ACC112 (cell line): ENCODE measurements at regions not wholly inside any gene's neighbourhood (a gene's known extent, or its start where the extent isn't known, plus 50 kb on each side); places are given as distances from the start of the nearest gene placed in this dataset.

Experiments
- H2AFZ ChIP-seq: fragments of 200-600 bp; sonication (generic); one replicate; pipeline ENCODE4 v1.6.0; 2017; ENCODE audit warnings: antibody characterized with exemption, low read length; ENCODE audit not compliant: unreplicated experiment
- H3K27ac ChIP-seq: fragments of 200-600 bp; sonication (generic); 2 replicates; pipeline ENCODE4 v1.5.1; 2014; ENCODE audit warnings: low read depth, mild to moderate bottlenecking, antibody characterized with exemption, low read length, moderate library complexity
- H3K27me3 ChIP-seq: fragments of 200-600 bp; sonication (generic); 2 replicates; pipeline ENCODE4 v1.6.1; 2014; ENCODE audit warnings: mild to moderate bottlenecking, antibody characterized with exemption, low read length, moderate library complexity, mixed read lengths; ENCODE audit not compliant: insufficient read depth
- H3K36me3 ChIP-seq: fragments of 200-600 bp; sonication (generic); 2 replicates; pipeline ENCODE4 v1.6.1; 2016; ENCODE audit warnings: mild to moderate bottlenecking, antibody characterized with exemption, low read length, moderate library complexity, mixed read lengths; ENCODE audit not compliant: insufficient read depth
- H3K4me1 ChIP-seq: fragments of 200-600 bp; sonication (generic); one replicate; pipeline ENCODE4 v1.6.1; 2016; ENCODE audit warnings: low read length, mixed read lengths; ENCODE audit not compliant: insufficient read depth, unreplicated experiment, control insufficient read depth
- H3K4me3 ChIP-seq: fragments of 200-600 bp; sonication (generic); 2 replicates; pipeline ENCODE4 v1.5.1; 2014; ENCODE audit warnings: mild to moderate bottlenecking, low read depth, low read length
- H3K79me2 ChIP-seq: fragments of 200-600 bp; sonication (generic); one replicate; pipeline ENCODE4 v1.6.0; 2016; ENCODE audit warnings: low read length; ENCODE audit not compliant: control insufficient read depth, unreplicated experiment, insufficient read depth

DNA sequence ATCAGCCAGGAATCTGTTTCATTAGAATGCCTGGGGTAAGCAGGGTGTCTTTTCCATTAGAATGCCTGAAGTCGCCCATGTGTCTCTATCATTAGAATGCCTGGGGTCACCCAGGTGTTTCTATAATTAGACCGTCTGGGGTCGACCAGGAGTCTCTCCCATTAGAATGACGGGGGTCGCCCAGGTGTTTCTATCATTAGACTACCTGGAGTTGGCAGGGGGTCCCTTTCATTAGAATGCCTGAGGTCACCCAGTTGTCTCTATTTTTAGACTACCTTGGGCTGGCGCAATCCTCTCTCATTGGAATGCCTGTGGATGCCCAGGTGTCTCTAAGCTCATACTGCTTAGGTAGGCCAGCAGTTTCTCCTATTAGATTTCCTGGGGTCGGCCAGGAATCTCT lies 1447.6 kb downstream of the UQCRFS1 start:
- Histone ChIP-seq H3K4me3 (no peak overlapping the region), H2AFZ (no peak overlapping the region), H3K27me3 (no peaks in the 10 kb centered on the region), H3K79me2 (no peaks in the 10 kb centered on the region), H3K36me3 (no peaks in the 10 kb centered on the region), H3K4me1 (no peaks in the 10 kb centered on the region), H3K27ac (no peak overlapping the region)

DNA sequence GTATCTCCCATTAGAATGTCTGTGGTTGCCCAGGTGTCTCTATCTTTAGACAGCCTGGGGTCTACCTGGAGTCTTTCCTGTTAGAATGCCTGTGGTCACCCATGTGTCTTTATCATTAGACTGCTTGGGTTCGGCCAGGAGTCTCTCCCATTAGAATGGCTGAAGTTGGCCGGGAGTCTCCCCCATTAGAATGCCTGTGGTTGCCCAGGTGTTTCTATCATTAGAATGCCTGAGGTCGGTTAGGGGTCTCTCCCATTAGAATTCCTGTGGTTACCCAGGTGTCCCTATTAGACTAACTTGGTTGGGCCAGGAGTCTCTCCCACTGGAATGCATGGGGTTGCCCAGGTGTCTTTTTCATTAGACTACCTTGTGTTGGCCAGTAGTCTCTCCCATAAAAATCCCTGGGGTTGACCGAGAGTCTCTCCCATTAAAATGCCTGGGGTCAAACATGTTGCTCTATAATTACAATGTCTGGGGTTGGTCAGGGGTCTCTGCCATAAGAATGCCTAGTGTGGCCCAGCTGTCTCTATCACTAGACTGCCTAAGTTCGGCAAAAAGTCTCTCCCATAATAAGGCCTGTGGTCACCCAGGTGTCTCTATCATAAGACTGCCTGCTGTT lies 1448.7 kb downstream of the UQCRFS1 start:
- H2AFZ ChIP-seq = no peak overlapping the region
- no peaks in the 10 kb centered on the region for H3K36me3 ChIP-seq
- H3K27ac ChIP-seq = no peak overlapping the region
- no peak overlapping the region for H3K4me3 ChIP-seq
- no peaks in the 10 kb centered on the region for H3K4me1 ChIP-seq
- H3K27me3 ChIP-seq = no peaks in the 10 kb centered on the region
- no peaks in the 10 kb centered on the region for H3K79me2 ChIP-seq

DNA sequence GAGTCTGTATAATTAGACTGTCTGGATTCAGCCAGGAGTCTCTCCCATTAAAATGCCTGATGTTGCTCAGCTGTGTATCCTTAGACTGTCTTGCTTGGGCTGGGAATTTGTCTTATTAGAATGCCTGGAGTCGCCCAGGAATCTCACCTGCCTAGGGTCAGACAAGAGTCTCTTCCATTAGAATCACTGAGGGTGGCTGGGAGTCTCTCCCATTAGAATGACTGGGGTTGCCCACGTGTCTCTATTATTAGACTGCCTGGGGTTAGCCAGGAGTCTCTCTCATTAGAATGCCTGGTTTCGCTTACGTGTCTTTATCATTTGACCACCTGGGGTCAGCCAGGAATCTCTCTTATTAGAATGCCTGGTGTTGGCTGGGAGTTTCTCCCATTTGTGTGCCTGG lies 1450.0 kb downstream of the UQCRFS1 start:
- Histone ChIP-seq H3K4me3 (no peak overlapping the region), H3K27me3 (no peaks in the 10 kb centered on the region), H3K36me3 (no peaks in the 10 kb centered on the region), H3K27ac (no peak overlapping the region), H3K79me2 (no peaks in the 10 kb centered on the region), H2AFZ (no peak overlapping the region), H3K4me1 (no peaks in the 10 kb centered on the region)

DNA sequence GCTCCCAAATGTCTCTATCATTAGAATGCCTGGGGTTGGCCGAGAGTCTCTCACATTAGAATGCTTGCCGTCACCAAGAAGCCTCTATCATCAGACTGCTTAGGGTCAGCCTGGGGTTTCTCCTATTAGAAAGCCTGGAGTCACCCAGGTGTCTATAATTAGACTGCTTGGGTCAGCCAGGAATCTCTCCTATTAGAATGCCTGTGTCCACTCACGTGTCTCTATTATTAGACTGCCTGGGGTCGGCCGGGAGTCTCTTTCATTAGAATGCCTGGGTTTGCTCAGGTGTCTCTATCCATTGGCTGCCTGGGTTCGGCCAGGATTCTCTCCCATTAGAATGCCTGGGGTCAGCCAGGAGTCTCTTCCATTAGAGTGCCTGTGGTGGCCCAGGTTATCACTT lies 1453.1 kb downstream of the UQCRFS1 start:
- Histone ChIP-seq H3K27me3 (no peaks in the 10 kb centered on the region), H3K4me1 (no peaks in the 10 kb centered on the region), H3K36me3 (no peaks in the 10 kb centered on the region)

DNA sequence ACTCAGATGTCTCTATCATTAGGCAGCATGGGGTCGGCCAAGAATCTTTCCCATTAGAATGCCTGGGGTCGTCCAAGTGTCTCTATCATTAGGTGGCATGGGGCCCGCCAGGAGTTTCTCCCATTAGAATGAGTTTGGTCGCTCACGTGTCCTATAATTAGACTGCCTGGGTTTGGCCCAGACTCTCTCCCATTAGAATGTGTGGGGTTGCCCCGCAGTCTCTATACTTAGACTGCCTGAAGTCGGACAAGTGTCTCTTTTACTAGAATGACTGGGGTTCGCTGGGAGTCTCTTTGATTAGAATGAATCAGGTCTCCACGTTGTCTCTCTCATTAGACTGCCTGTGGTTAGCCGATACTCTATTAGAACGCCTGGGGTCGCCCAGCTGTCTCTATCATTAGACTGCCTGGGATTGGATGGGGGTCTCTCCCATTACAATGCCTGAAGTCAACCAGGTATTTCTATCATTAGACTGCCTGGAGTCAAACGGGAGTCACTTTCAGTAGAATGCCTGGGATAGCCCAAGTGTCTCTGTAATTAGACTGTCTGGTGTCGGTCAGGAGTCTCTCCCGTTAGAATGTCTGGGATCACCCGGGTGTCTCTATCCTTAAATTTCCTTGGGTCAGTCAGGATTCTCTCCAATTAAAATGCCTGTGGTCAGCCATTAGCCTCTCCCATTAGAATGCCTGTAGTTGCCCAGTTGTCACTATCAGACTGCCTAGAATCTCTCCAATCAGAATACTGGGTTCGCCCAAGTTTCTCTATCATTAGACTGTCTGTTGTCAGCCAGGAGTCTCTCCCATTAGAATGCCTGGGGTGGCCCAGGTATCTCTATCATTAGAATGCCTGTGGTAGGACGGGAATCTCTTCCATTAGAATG lies 1454.1 kb downstream of the UQCRFS1 start:
- Histone ChIP-seq H3K27me3 (no peaks in the 10 kb centered on the region), H3K4me1 (no peaks in the 10 kb centered on the region), H3K79me2 (no peaks in the 10 kb centered on the region), H3K27ac (no peak overlapping the region), H3K36me3 (no peaks in the 10 kb centered on the region), H2AFZ (no peak overlapping the region), H3K4me3 (no peak overlapping the region)

More for the DNA sequence above, 1453.1 kb downstream of the UQCRFS1 start:
- no peak overlapping the region for H2AFZ ChIP-seq
- H3K4me3 ChIP-seq = no peak overlapping the region
- H3K79me2 ChIP-seq = no peaks in the 10 kb centered on the region
- H3K27ac ChIP-seq = no peak overlapping the region

DNA sequence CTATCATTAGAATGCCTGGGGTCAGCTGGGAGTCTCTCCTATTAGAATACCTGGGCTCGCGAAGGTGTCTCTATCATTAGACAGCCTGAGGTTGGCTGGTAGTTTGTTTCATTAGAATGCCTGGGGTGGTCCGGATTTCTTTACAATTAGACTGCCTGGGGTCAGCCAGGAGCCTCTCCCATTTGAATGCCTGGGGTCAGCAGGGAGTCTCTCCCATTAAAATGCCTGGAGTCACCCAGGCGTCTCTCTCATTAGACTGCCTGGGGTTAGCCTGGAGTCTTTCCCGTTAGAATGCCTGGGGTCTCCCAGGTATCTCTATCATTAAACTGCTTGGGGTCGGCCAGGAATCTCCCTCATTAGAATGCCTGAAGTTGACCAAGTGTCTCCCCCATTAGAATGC lies 1458.3 kb downstream of the UQCRFS1 start:
- no peak overlapping the region for H3K4me3 ChIP-seq
- no peaks in the 10 kb centered on the region for H3K27me3 ChIP-seq
- H3K79me2 ChIP-seq = no peaks in the 10 kb centered on the region
- H3K36me3 ChIP-seq = no peaks in the 10 kb centered on the region
- no peak overlapping the region for H2AFZ ChIP-seq
- H3K4me1 ChIP-seq = no peaks in the 10 kb centered on the region
- H3K27ac ChIP-seq = no peak overlapping the region

- H3K27ac ChIP-seq = no peak overlapping the region
- H3K27me3 ChIP-seq = no peaks in the 10 kb centered on the region
- H3K4me3 ChIP-seq = no peak overlapping the region
- H3K4me1 ChIP-seq = no peaks in the 10 kb centered on the region
- no peak overlapping the region for H2AFZ ChIP-seq
- no peaks in the 10 kb centered on the region for H3K36me3 ChIP-seq
- H3K79me2 ChIP-seq = no peaks in the 10 kb centered on the region
Observed at GRCh38 chr19:27753622-27754021, 1459.3 kb downstream of the UQCRFS1 start.

- Histone ChIP-seq H3K36me3 (no peaks in the 10 kb centered on the region), H3K4me3 (no peak overlapping the region), H3K27ac (no peak overlapping the region), H3K79me2 (no peaks in the 10 kb centered on the region), H3K27me3 (no peaks in the 10 kb centered on the region), H2AFZ (no peak overlapping the region), H3K4me1 (no peaks in the 10 kb centered on the region)
Observed at GRCh38 chr19:27752530-27753184, 1460.3 kb downstream of the UQCRFS1 start.

GRCh38 chr19:27751044-27751391 lies 1461.9 kb downstream of the UQCRFS1 start:
- no peak overlapping the region for H2AFZ ChIP-seq
- H3K4me1 ChIP-seq = no peaks in the 10 kb centered on the region
- no peaks in the 10 kb centered on the region for H3K36me3 ChIP-seq
- H3K79me2 ChIP-seq = no peaks in the 10 kb centered on the region
- H3K27me3 ChIP-seq = no peaks in the 10 kb centered on the region
- no peak overlapping the region for H3K27ac ChIP-seq
- no peak overlapping the region for H3K4me3 ChIP-seq

DNA sequence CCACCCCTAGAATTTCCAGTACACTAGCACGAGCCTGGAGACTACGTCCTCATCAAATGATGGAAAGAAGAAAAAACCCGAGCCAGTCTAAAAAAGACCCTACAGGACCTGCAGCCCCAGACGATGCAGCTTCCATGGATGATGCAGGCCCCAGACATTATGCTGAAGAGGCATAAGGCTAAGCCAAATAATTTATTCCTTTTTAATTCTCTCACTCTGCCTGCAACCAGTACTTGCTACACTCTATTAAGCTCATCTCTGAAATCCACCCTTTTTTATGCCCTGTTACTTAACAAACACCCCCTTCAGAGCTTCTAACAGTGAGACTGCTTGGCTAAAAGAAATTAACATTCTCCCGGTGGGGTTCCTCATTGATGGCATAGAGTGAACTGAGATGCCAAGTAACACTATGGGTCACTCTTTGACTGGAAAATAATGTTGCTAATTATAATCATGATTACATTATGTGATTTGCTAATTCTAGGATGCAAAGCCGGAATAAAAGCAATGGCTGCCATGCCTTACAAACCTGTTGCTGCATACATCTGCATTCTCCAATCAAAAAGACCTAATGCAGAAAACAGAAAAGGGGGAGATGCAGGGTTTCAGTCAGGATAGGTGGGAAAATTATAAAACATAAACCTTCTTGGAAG lies 1462.4 kb downstream of the UQCRFS1 start:
- no peaks in the 10 kb centered on the region for H3K79me2 ChIP-seq
- H3K4me3 ChIP-seq = no peak overlapping the region
- no peak overlapping the region for H2AFZ ChIP-seq
- H3K27ac ChIP-seq = no peak overlapping the region
- no peaks in the 10 kb centered on the region for H3K27me3 ChIP-seq
- no peaks in the 10 kb centered on the region for H3K4me1 ChIP-seq
- no peaks in the 10 kb centered on the region for H3K36me3 ChIP-seq
